Eye (tissue), 1 donor: ENCODE measurements at regions not wholly inside any gene's neighbourhood (a gene's known extent, or its start where the extent isn't known, plus 50 kb on each side); places are given as distances from the start of the nearest gene placed in this dataset.

Source experiments
- DNase-seq: peaks from one replicate; pipeline ENCODE4 v3.0.0-alpha.2; 2015

- DNase-seq: no peak
Observed at GRCh38 chr17:53891726-53892125, 69.0 kb downstream of the KIF2B start.

DNA sequence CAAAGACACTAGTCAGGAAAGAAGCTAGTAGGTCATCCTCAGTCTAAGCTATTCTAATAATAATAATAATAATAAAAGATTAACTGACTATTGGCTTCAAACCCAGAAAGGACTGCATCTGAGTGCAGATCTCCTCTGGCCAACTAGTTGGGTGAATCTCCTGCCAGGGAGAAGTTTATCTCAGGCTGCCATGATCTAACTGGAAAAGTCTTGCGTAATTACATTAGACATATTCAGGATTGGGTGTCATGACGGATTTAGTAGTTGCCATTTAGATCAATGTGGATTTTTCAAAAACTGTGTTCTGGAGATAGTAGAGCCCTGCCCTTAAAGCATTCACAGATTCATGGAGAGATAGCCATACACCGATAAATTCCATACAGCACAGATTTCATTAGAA lies 69.5 kb downstream of the KIF2B start:
- no peak for DNase-seq

DNA sequence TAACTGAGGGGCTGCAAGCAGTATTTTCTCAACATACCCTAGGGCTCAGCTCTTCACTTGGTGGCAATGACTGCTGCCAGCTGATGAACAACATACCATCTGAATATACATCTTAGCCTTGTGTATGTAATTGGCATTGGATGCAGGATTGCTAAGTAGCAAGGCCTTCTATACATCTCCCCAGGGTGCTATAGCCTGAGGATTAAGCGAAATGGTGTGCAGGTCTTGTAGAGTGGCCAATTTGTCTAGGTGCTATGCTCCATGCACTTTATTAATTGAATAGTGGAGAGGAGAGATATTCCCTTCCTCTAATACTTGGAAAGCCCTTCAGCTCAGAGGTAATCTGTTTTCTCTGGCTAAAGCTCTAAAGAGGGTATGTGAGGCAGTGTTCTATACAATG lies 71.9 kb downstream of the KIF2B start:
- DNase-seq: no peak

- no peak for DNase-seq
Observed at GRCh38 chr17:53896047-53896446, 73.3 kb downstream of the KIF2B start.

DNA sequence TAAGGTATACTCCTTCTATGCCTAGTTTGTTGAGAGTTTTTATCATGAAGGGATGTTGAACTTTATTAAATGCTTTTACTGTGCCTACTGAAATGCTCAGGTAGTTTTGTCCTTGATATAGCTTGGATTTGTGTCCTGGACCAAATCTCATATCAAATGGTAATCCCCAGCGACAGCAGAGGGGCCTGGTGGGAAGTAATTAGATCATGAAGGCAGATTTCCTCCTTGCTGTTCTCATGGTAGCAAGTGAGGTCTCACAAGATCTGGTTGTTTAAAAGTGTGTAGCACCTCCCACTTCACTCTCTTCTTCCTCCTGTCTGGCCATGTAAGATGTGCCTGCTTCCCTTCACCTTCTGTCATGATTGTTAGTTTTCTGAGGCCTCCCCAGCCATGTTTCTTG lies 78.2 kb downstream of the KIF2B start:
- DNase-seq: no peak

GRCh38 chr17:53907435-53907834 lies 84.7 kb downstream of the KIF2B start:
- DNase-seq: no peak

DNA sequence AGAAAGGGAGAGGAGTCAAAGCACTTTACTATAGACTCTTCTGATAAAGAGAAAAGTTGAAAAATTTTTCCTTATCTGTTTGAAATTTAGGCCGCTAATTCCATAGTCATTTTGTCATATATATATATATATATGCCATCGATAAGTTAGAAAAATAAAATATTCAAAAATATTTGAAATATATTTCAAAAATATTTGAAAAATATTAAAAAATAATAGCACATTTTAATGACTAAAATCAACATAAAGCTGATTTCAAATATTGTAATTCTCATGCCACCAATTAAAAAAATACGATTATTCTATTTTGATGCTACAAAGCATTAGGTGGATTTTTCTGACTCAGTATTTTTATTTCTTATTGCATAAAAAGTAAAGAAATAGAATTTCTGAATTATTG lies 87.1 kb downstream of the KIF2B start:
- no peak for DNase-seq

- DNase-seq: no peak
Observed at GRCh38 chr17:53912117-53912516, 89.4 kb downstream of the KIF2B start.

GRCh38 chr17:53919356-53919755 lies 96.6 kb downstream of the KIF2B start:
- no peak for DNase-seq

DNA sequence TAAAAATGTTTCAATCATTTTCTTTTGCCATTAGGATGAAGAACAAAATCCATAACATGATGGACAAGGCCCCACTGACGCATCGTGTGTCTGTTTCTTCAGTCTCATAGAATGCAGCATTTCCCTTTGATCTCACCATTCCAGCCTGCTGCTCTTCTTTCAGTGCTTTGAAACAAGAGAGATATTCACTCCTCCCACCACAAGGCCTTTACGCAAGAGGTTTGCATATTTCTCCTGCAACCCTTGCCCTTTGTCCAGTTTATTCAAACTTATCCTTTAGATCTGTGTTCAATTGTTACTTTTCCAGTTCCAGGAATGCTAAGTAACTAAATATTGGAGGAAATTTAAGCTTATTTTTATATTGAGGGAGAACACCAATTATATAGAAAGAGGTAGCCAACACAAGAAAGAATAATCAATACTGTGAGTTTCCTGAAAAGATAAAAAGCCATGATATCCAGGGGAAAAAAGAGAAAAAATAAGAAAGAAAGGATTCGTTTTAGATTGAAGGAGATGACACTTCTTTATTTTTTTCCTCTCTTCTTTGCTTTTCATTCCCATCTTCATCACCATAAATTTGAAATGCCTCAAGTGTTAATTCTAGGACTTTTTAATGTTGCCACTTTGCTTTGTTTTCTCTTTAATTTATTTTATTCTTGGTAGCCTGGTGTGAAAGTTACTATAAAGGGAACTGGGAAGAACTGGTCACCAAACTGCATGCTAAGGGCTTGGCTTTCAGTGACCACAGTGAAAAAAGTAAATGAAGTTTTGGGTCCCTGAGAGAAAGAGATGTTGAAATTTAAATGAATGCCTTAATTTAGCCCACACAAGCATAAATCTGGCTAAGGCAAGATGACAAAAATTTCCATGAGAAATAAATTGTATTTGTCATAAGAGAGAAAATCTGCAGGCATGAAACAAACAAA lies 102.1 kb downstream of the KIF2B start:
- DNase-seq: peak; percentile 15

DNA sequence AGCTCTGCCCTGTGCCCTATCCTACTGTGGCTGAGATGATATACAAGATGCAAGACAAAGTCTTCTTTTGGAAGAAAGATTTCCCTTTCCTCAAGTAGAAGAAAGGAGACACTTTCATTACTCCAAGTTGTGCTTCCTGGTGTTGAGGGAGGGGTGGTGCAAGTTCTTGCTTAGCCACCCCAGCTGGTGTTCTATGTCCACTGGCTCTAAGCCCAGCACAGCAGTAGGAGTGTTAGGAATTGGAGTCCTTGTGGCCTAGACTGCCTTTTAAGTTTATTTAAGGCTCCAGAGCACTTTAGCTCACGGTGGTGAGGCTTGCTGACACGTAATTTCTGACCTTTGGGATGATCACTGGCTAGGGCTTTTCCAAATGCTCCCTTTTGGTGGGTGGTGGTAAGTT lies 109.7 kb downstream of the KIF2B start:
- DNase-seq: no peak

GRCh38 chr17:53934931-53935330 lies 112.2 kb downstream of the KIF2B start:
- DNase-seq: no peak

DNA sequence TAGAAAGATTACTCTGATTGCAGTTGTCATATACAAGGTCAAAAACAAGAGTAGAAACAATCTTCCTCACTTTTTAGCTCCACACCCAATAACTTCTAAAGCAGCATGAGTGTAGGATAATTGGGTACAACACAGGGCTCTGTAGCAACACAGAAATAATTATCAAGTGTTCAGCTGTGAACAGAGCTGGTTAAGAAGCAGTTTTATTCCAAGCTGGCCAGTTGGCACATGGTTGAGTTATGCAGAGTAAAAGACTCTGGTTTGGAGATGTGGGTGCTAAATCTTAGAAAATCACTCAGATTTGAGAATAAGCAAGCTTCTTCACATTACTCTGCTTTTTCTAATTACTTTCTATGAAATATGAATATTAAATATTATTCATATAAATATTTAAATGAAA lies 118.5 kb downstream of the KIF2B start:
- DNase-seq: no peak

- no peak for DNase-seq
Observed at GRCh38 chr17:53942436-53942835, 119.7 kb downstream of the KIF2B start.

GRCh38 chr17:53942898-53943297 lies 120.2 kb downstream of the KIF2B start:
- DNase-seq: no peak

GRCh38 chr17:53948323-53948722 lies 125.6 kb downstream of the KIF2B start:
- DNase-seq: no peak

GRCh38 chr17:53949473-53950090 lies 126.9 kb downstream of the KIF2B start:
- DNase-seq: no peak

DNA sequence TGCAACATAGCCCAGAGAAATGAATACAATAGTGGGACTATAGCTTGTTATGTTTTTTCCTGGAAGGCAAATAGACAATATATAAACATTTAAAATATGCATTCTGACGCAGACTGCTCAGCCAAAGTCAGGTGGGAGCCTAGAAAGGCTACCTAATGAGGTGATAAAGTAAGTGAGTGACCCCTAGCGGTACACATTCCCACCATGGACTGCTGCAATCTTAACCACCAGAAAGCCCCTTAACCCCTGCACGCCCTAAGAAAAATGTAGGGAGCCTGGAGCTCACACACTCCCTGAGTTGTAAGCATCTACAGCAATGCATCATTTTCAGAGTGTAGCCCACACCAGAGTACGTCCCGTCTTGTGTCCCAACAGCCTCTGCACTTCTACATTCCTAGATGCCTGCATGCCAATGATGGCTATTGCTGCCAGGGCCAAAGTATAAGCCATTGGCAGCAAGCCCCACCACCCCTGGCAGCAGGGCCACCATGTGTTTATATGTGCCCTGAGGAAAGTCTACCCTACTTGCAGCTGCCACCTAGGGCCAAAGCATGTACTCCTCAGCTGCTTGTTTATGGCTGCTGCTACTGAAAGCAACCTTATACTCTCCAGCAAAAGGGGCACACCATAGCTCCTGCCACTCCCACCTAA lies 127.6 kb downstream of the KIF2B start:
- no peak for DNase-seq

- DNase-seq: no peak
Observed at GRCh38 chr17:53950858-53951250, 128.1 kb downstream of the KIF2B start.

GRCh38 chr17:53971361-53971760 lies 148.6 kb downstream of the KIF2B start:
- no peak for DNase-seq

- DNase-seq: no peak
Observed at GRCh38 chr17:53979991-53980390, 157.3 kb downstream of the KIF2B start.

DNA sequence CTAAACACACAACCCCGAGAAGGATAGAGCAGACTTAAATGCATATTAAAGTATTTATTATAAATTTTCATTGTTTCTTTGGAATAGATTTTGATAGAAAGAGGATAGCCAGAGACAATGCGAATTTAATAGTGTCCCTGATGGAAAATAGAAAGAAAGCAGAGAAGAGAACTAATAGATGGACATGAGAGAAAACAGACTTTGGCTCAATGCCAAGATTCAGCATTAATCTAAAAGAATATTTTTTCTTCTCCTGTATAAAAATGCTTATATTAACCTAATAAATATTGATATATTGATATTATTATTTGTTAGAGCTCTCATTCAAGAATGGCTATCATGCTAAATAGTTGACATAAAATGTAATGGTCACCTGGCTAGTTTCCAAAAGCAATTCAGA lies 173.4 kb downstream of the KIF2B start:
- DNase-seq: no peak

DNA sequence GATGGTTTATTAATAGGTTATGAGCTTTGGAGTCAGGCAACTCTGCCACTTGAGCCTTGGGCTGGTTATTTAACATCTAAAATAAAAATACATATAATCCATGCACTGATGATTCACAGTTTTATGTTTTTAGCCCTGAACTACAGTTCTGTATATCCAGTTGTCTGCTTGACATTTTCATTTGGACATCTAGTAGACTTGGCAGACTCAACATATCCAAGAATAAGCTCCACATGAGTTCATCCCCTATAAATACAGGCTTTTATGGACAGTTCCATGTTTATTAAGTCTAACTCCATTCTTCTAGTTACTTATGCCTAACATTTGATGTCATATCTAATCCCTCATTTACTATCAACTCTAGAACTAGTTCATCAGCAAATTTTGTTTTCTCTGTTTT lies 174.2 kb downstream of the KIF2B start:
- DNase-seq: no peak

DNA sequence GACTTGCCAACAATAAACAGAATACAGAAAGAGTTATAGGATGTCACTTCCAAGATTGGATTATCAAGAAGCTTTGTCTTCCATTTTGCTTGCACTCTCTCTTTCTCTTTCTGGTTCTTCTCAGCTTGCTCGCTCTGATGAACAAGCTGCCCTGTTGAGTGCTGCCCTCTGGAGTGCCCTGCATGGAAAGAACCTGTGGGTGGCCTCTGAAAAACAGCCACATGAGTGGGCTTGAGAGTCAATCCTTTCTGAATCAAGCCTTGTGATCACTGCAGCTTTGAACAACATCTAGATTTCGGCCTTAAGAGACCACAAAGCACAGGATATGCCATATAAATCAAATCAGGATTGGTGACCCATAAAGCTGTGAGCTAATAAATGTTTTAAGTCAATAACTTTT lies 185.1 kb downstream of the KIF2B start:
- DNase-seq: no peak
